K562 (cell line): ENCODE measurements at regions not wholly inside any gene's neighbourhood (a gene's known extent, or its start where the extent isn't known, plus 50 kb on each side); places are given as distances from the start of the nearest gene placed in this dataset.

Experiments used
- ATAC-seq: fragments of 200-7000 bp; cut with Tn5 transposase; 3 replicates; pipeline ENCODE4 v1.9.1; 2020; ENCODE audit warnings: moderate library complexity
- BruUV-seq: library from RNA; stranded (reverse); fragments of 400-500 nt; replicated peaks from 2 replicates; lab custom pipeline; 2021; lab: Mats Ljungman, UMichigan
- CTCF ChIA-PET: fragments of 300-600 bp; formaldehyde crosslinking; extraction: SDS; loops from one replicate; lab custom pipeline; 2021; ENCODE audit warnings: low intra/inter-chr PET ratio; lab: Yijun Ruan, JAX
- POLR2A ChIA-PET: fragments of 300-600, 350-650 bp; sonication (Branson Sonifier 250); formaldehyde crosslinking; extraction: SDS; loops from one replicate; lab custom pipeline; 2021; ENCODE audit warnings: antibody characterized with exemption, inconsistent platforms; lab: Yijun Ruan, JAX
- DNase-seq, 4 experiments: peaks; one replicate each; pipeline versions ENCODE4 v3.0.0 to v3.0.0-alpha.2; 2011 to 2018; ENCODE audit warnings: low spot score in 3 of 4, mixed read lengths in 3 of 4; ENCODE audit errors: extremely low read depth in 1 of 4
- FAIRE-seq: peaks from 2 replicates; lab custom pipeline; 2011; peaks lifted over from hg19 to GRCh38; lab: Jason Lieb, UNC
- H2AFZ ChIP-seq: 2 replicates; pipeline ENCODE4 v1.6.0; 2011; ENCODE audit warnings: low read depth, low read length, control low read depth, inconsistent platforms
- H3K27ac ChIP-seq: fragments of 200-600 bp; 3 replicates; pipeline ENCODE4 v1.8.0; 2011; ENCODE audit warnings: low read depth, mild to moderate bottlenecking, control low read depth, inconsistent platforms, low read length, moderate library complexity, mixed read lengths; ENCODE audit errors: extremely low read depth
- H3K27me3 ChIP-seq, 2 experiments: fragments of 300-600 bp in 1 of 2; 2 replicates in 1 of 2; 3 replicates in 1 of 2; pipeline versions ENCODE4 v1.6.0 to v1.8.0; 2011; ENCODE audit warnings: inconsistent platforms in 2 of 2, low read length in 2 of 2, mild to moderate bottlenecking in 1 of 2, mixed read lengths in 1 of 2, moderate library complexity in 1 of 2; ENCODE audit not compliant: control insufficient read depth in 2 of 2, insufficient read depth in 2 of 2
- H3K36me3 ChIP-seq: fragments of 300-600 bp; 3 replicates; pipeline ENCODE4 v1.8.0; 2011; ENCODE audit warnings: mild to moderate bottlenecking, low read length, inconsistent platforms; ENCODE audit not compliant: control insufficient read depth, insufficient read depth
- H3K4me1 ChIP-seq, 2 experiments: fragments of 200-600 bp in 1 of 2; replicated peaks in 1 of 2; 2 replicates in 1 of 2; 3 replicates in 1 of 2; pipeline versions ENCODE4 v1.5.1 to v1.8.0; 2011; ENCODE audit warnings: inconsistent platforms in 2 of 2, low read length in 2 of 2, mild to moderate bottlenecking in 1 of 2, mixed read lengths in 1 of 2, moderate library complexity in 1 of 2; ENCODE audit not compliant: control insufficient read depth in 2 of 2, insufficient read depth in 2 of 2
- H3K4me2 ChIP-seq: 2 replicates; pipeline ENCODE4 v1.6.1; 2011; ENCODE audit warnings: low read length, control low read depth, inconsistent platforms, mixed read lengths; ENCODE audit not compliant: insufficient read depth
- H3K4me3 ChIP-seq: fragments of 200-600 bp; sonication (generic), shearing (Covaris generic); 2 replicates; pipeline ENCODE4 v1.5.1; 2016; ENCODE audit warnings: control low read depth, inconsistent platforms
- H3K79me2 ChIP-seq: fragments of 200-600 bp; 3 replicates; pipeline ENCODE4 v1.8.0; 2011; ENCODE audit warnings: low read length, inconsistent platforms; ENCODE audit not compliant: control insufficient read depth, insufficient read depth
- H3K9ac ChIP-seq, 2 experiments: 2 replicates each; pipeline versions ENCODE4 v1.6.0 to v1.6.1; 2011; ENCODE audit warnings: low read depth in 2 of 2, low read length in 2 of 2, control low read depth in 1 of 2, inconsistent platforms in 1 of 2, mild to moderate bottlenecking in 1 of 2, mixed read lengths in 1 of 2; ENCODE audit not compliant: insufficient read depth in 1 of 2
- H3K9me1 ChIP-seq: one replicate; pipeline ENCODE4 v1.6.0; 2011; ENCODE audit warnings: inconsistent platforms, mild to moderate bottlenecking, low read length, moderate library complexity; ENCODE audit not compliant: control insufficient read depth, insufficient read depth
- H3K9me3 ChIP-seq: replicated peaks from 2 replicates; pipeline ENCODE4 v1.5.1; 2011; ENCODE audit warnings: low read depth, low read length, inconsistent platforms; ENCODE audit not compliant: control insufficient read depth, insufficient read depth
- H4K20me1 ChIP-seq: replicated peaks from 2 replicates; pipeline ENCODE4 v1.6.1; 2011; ENCODE audit warnings: low read length, inconsistent platforms, mixed read lengths; ENCODE audit not compliant: control insufficient read depth, insufficient read depth
- DNMT1 ChIP-seq: fragments of 450-650 bp; IDR thresholded peaks from 2 replicates; pipeline ENCODE4 v1.6.1; 2016; ENCODE audit warnings: antibody characterized with exemption, mild to moderate bottlenecking
- ELF1 ChIP-seq: fragments of 200-800 bp; sonication (Bioruptor generic); IDR thresholded peaks from 2 replicates; pipeline ENCODE4 v1.6.1; 2016; ENCODE audit warnings: missing genetic modification characterization, missing compliant biosample characterization
- ETV1 ChIP-seq: fragments of 450-650 bp; conservative IDR thresholded peaks from 2 replicates; pipeline ENCODE4 v1.6.1; 2016; ENCODE audit warnings: missing genetic modification characterization, control low read depth, low read depth, missing compliant biosample characterization
- GATAD2A ChIP-seq: fragments of 450-650 bp; IDR thresholded peaks from 2 replicates; pipeline ENCODE4 v1.6.1; 2017
- HDAC8 ChIP-seq: fragments of 450-650 bp; IDR thresholded peaks from 2 replicates; pipeline ENCODE4 v1.6.1; 2016; ENCODE audit warnings: mild to moderate bottlenecking, missing genetic modification characterization, moderate library complexity, missing compliant biosample characterization
- HDGF ChIP-seq: fragments of 450-650 bp; IDR thresholded peaks from 2 replicates; pipeline ENCODE4 v1.6.1; 2016
- IFI16 ChIP-seq: fragments of 250-450 bp; sonication (Bioruptor Pico); IDR thresholded peaks from 2 replicates; pipeline ENCODE4 v2.1.2; 2022; ENCODE audit warnings: mild to moderate bottlenecking, inconsistent platforms
- MAZ ChIP-seq, 2 experiments: fragments of 450-650 bp in 1 of 2; sonication (generic) in 1 of 2; formaldehyde crosslinking; IDR thresholded peaks in 1 of 2; conservative IDR thresholded peaks in 1 of 2; 2 replicates each; pipeline versions ENCODE4 v1.4.0 to v1.5.0; 2020; ENCODE audit warnings: mild to moderate bottlenecking in 1 of 2, missing genetic modification reagents in 1 of 2
- NCOA4 ChIP-seq: fragments of 450-650 bp; IDR thresholded peaks from 2 replicates; pipeline ENCODE4 v1.6.1; 2018; ENCODE audit warnings: mild to moderate bottlenecking; ENCODE audit not compliant: partially characterized antibody
- NRF1 ChIP-seq, 2 experiments: fragments of 450-650 bp; IDR thresholded peaks in 1 of 2; conservative IDR thresholded peaks in 1 of 2; 2 replicates each; pipeline ENCODE4 v1.6.1; 2014; ENCODE audit warnings: mild to moderate bottlenecking in 2 of 2
- PPARD ChIP-seq: fragments of 250-450 bp; sonication (Bioruptor Pico); IDR thresholded peaks from 2 replicates; pipeline ENCODE4 v1.8.0; 2022; ENCODE audit warnings: inconsistent platforms, mild to moderate bottlenecking, moderate library complexity
- RFX7 ChIP-seq: fragments of 250-450 bp; sonication (Bioruptor Pico); IDR thresholded peaks from 2 replicates; pipeline ENCODE4 v1.5.1; 2021; ENCODE audit warnings: mild to moderate bottlenecking
- SMARCA5 ChIP-seq: fragments of 450-650 bp; IDR thresholded peaks from 2 replicates; pipeline ENCODE4 v1.6.1; 2016
- STAT6 ChIP-seq: sonication (generic); formaldehyde crosslinking; IDR thresholded peaks from 2 replicates; pipeline ENCODE4 v1.8.1; 2023; ENCODE audit warnings: mild to moderate bottlenecking, missing genetic modification reagents
- TAF15 ChIP-seq: fragments of 200-400 bp; formaldehyde crosslinking; IDR thresholded peaks from 2 replicates; pipeline ENCODE4 v1.6.1; 2017; ENCODE audit warnings: mild to moderate bottlenecking, low read depth, low read length, moderate library complexity
- THAP7 ChIP-seq: fragments of 250-450 bp; sonication (Bioruptor Pico); IDR thresholded peaks from 2 replicates; pipeline ENCODE4 v1.5.0; 2021
- XRCC3 ChIP-seq: fragments of 450-650 bp; IDR thresholded peaks from 2 replicates; pipeline ENCODE4 v1.6.1; 2017; ENCODE audit warnings: mild to moderate bottlenecking, moderate library complexity
- ZNF146 ChIP-seq: IDR thresholded peaks from one replicate; pipeline ENCODE4 v1.6.1; 2018; ENCODE audit warnings: missing compliant biosample characterization; ENCODE audit not compliant: unreplicated experiment
- ZNF263 ChIP-seq: sonication (generic); formaldehyde crosslinking; IDR thresholded peaks from 2 replicates; pipeline ENCODE4 v1.8.0; 2022; ENCODE audit warnings: mild to moderate bottlenecking, missing genetic modification reagents, borderline replicate concordance
- WGBS: fragments of 100-300 bp; shearing (Covaris generic); methylation state at CpG from one replicate; pipeline ENCODE4 v1.1.6; 2016; ENCODE audit warnings: low coverage, mixed read lengths; ENCODE audit not compliant: insufficient coverage; ENCODE audit errors: missing lambda C conversion rate; 5-methylcytosine and 5-hydroxymethylcytosine counted together
- in situ Hi-C: fragments of 300-500 bp; cut with MboI; formaldehyde crosslinking; loops from 4 replicates; pipeline ENCODE4 v1.15.0; 2018; ENCODE audit warnings: inconsistent platforms, mixed read lengths
- intact Hi-C: fragments of 100-400 bp; cut with micrococcal nuclease; formaldehyde crosslinking; loops from 2 replicates; pipeline ENCODE4 v1.14.2; 2022

GRCh38 chrX:35251226-35251625, 308.6 kb downstream of the FAM47B start:
- H4K20me1 ChIP-seq: no peaks in the 10 kb centered on the region
- no peak overlapping the region for H2AFZ ChIP-seq
- BruUV-seq: no TSS peak
- no peaks in the 10 kb centered on the region for H3K79me2 ChIP-seq
- 0% methylated on average over 1 of the region's 1 CpG for WGBS
- no peaks in the 10 kb centered on the region for H3K9me1 ChIP-seq
- no peaks in the 10 kb centered on the region for H3K9me3 ChIP-seq
- intact Hi-C loops: no loop called here
- FAIRE-seq (no peak), DNase-seq (no peak), ATAC-seq (no peak)
- no peaks in the 10 kb centered on the region for H3K27me3 ChIP-seq
- H3K36me3 ChIP-seq: no peaks in the 10 kb centered on the region
- no peak for TF ChIP-seq HDAC8
- TF ChIP-seq RFX7 (CRISPR knock-in tag): no peak
- no peak for TF ChIP-seq HDGF
- no peak for TF ChIP-seq IFI16 (CRISPR knock-in tag)
- no peak for TF ChIP-seq DNMT1
- TF ChIP-seq ZNF146 (CRISPR knock-in tag): no peak
- TF ChIP-seq XRCC3: no peak
- no peak for TF ChIP-seq NCOA4
- TF ChIP-seq MAZ (CRISPR knock-in tag; conservative IDR thresholded peaks at IDR 0.05 in 1 of 2, IDR thresholded peaks at IDR 0.05 in 1 of 2): no peak
- TF ChIP-seq ZNF263 (CRISPR knock-in tag): no peak
- no peak for TF ChIP-seq SMARCA5
- no peak for TF ChIP-seq PPARD (CRISPR knock-in tag)
- TF ChIP-seq STAT6 (CRISPR knock-in tag): no peak
- TF ChIP-seq GATAD2A: no peak
- no peak for TF ChIP-seq TAF15
- no peak for TF ChIP-seq NRF1 (conservative IDR thresholded peaks at IDR 0.05 in 1 of 2, IDR thresholded peaks at IDR 0.05 in 1 of 2)
- no peak for TF ChIP-seq ELF1 (tag)
- no peak for TF ChIP-seq THAP7 (CRISPR knock-in tag)
- no peak for TF ChIP-seq ETV1
- in situ Hi-C loops: no loop called here
- no peak overlapping the region for H3K4me2 ChIP-seq
- no peak overlapping the region for H3K4me3 ChIP-seq
- POLR2A ChIA-PET: no interaction called here
- no peak overlapping the region for H3K9ac ChIP-seq
- CTCF ChIA-PET: no interaction called here
- H3K4me1 ChIP-seq: no peaks in the 10 kb centered on the region
- H3K27ac ChIP-seq: no peak overlapping the region
